H9 (cell line): ENCODE measurements at regions not wholly inside any gene's neighbourhood (a gene's known extent, or its start where the extent isn't known, plus 50 kb on each side); places are given as distances from the start of the nearest gene placed in this dataset.

Source experiments
- DNase-seq: peaks from one replicate; pipeline ENCODE4 v3.0.0-alpha.2; 2017
- H2AFZ ChIP-seq: one replicate; pipeline ENCODE4 v1.6.1; 2013; ENCODE audit warnings: mild to moderate bottlenecking, low read length, control low read depth, moderate library complexity
- H2AK5ac ChIP-seq: 2 replicates; pipeline ENCODE4 v1.6.1; 2013; ENCODE audit warnings: low read length, control low read depth, mixed read lengths; ENCODE audit not compliant: insufficient read length
- H2BK120ac ChIP-seq: one replicate; pipeline ENCODE4 v1.6.1; 2013; ENCODE audit warnings: low read depth, mild to moderate bottlenecking, low read length, control low read depth, inconsistent platforms; ENCODE audit not compliant: poor library complexity, severe bottlenecking
- H2BK12ac ChIP-seq: 2 replicates; pipeline ENCODE4 v1.6.1; 2013; ENCODE audit warnings: low read length, control low read depth, mixed read lengths, low read depth; ENCODE audit not compliant: insufficient read length
- H2BK15ac ChIP-seq: 2 replicates; pipeline ENCODE4 v1.6.1; 2013; ENCODE audit warnings: low read depth, low read length, control low read depth
- H2BK20ac ChIP-seq: one replicate; pipeline ENCODE4 v1.6.1; 2013; ENCODE audit warnings: low read depth, mild to moderate bottlenecking, low read length, control low read depth, inconsistent platforms; ENCODE audit not compliant: poor library complexity, severe bottlenecking
- H2BK5ac ChIP-seq: 2 replicates; pipeline ENCODE4 v1.6.1; 2013; ENCODE audit warnings: low read length, control low read depth, mixed read lengths; ENCODE audit not compliant: insufficient read length
- H3K14ac ChIP-seq: 2 replicates; pipeline ENCODE4 v1.6.1; 2013; ENCODE audit warnings: low read length, control low read depth; ENCODE audit not compliant: insufficient read depth
- H3K18ac ChIP-seq: 2 replicates; pipeline ENCODE4 v1.6.1; 2013; ENCODE audit warnings: low read depth, mild to moderate bottlenecking, mixed read lengths, low read length, control low read depth; ENCODE audit not compliant: insufficient read length
- H3K23ac ChIP-seq: 2 replicates; pipeline ENCODE4 v1.6.1; 2013; ENCODE audit warnings: low read length, control low read depth, mixed read lengths, low read depth; ENCODE audit not compliant: insufficient read length
- H3K23me2 ChIP-seq: 2 replicates; pipeline ENCODE4 v1.6.1; 2013; ENCODE audit warnings: low read depth, mild to moderate bottlenecking, mixed read lengths, low read length, control low read depth; ENCODE audit not compliant: insufficient read length, poor library complexity, severe bottlenecking
- H3K27ac ChIP-seq: 2 replicates; pipeline ENCODE4 v1.5.1; 2013; ENCODE audit warnings: low read length, control low read depth, mixed read lengths, low read depth; ENCODE audit not compliant: insufficient read length
- H3K27me3 ChIP-seq: 2 replicates; pipeline ENCODE4 v1.6.1; 2013; ENCODE audit warnings: low read length, control low read depth, inconsistent platforms; ENCODE audit not compliant: insufficient read depth
- H3K4ac ChIP-seq: 2 replicates; pipeline ENCODE4 v1.6.1; 2013; ENCODE audit warnings: low read depth, mild to moderate bottlenecking, control low read depth, inconsistent platforms, low read length, moderate library complexity
- H3K4me1 ChIP-seq: 2 replicates; pipeline ENCODE4 v1.6.1; 2013; ENCODE audit warnings: low read length, control low read depth, inconsistent platforms; ENCODE audit not compliant: insufficient read depth
- H3K4me2 ChIP-seq: 2 replicates; pipeline ENCODE4 v1.6.1; 2013; ENCODE audit warnings: low read length, control low read depth, mixed read lengths; ENCODE audit not compliant: insufficient read length, insufficient read depth
- H3K56ac ChIP-seq: 2 replicates; pipeline ENCODE4 v1.6.1; 2013; ENCODE audit warnings: low read depth, mild to moderate bottlenecking, mixed read lengths, low read length, control low read depth; ENCODE audit not compliant: insufficient read length
- H3K79me1 ChIP-seq: 2 replicates; pipeline ENCODE4 v1.6.1; 2013; ENCODE audit warnings: low read depth, mild to moderate bottlenecking, moderate library complexity, low read length, control low read depth, inconsistent platforms; ENCODE audit not compliant: insufficient read depth, poor library complexity, severe bottlenecking
- H3K79me2 ChIP-seq: 2 replicates; pipeline ENCODE4 v1.6.1; 2013; ENCODE audit warnings: low read length, control low read depth, inconsistent platforms; ENCODE audit not compliant: insufficient read depth
- H3K9ac ChIP-seq: 2 replicates; pipeline ENCODE4 v1.6.1; 2013; ENCODE audit warnings: low read length, control low read depth, mixed read lengths; ENCODE audit not compliant: insufficient read length; ENCODE audit errors: extremely low read depth
- H3K9me3 ChIP-seq: one replicate; pipeline ENCODE4 v1.6.1; 2013; ENCODE audit warnings: low read depth, low read length, inconsistent platforms; ENCODE audit not compliant: control insufficient read depth
- H3T11ph ChIP-seq: one replicate; pipeline ENCODE4 v1.6.1; 2013; ENCODE audit warnings: mild to moderate bottlenecking, low read length, control low read depth, inconsistent platforms
- H4K20me1 ChIP-seq: one replicate; pipeline ENCODE4 v1.6.1; 2013; ENCODE audit not compliant: control insufficient read depth, insufficient read length, insufficient read depth
- H4K5ac ChIP-seq: 2 replicates; pipeline ENCODE4 v1.6.1; 2013; ENCODE audit warnings: low read depth, mild to moderate bottlenecking, mixed read lengths, low read length, control low read depth; ENCODE audit not compliant: insufficient read length
- H4K8ac ChIP-seq: replicated peaks from 2 replicates; pipeline ENCODE4 v1.6.1; 2013; ENCODE audit warnings: low read length, control low read depth, mixed read lengths, low read depth; ENCODE audit not compliant: insufficient read length
- H4K91ac ChIP-seq: 2 replicates; pipeline ENCODE4 v1.6.1; 2013; ENCODE audit warnings: low read depth, mild to moderate bottlenecking, moderate library complexity, mixed read lengths, low read length, control low read depth; ENCODE audit not compliant: insufficient read length
- H3K27ac Mint-ChIP-seq, 3 experiments: 2 replicates in 2 of 3; 3 replicates in 1 of 3; pipeline ENCODE4 v1.8.0; 2020 to 2021; ENCODE audit warnings: mixed read lengths in 3 of 3, mild to moderate bottlenecking in 1 of 3, moderate library complexity in 1 of 3
- H3K27me3 Mint-ChIP-seq: 2 replicates; pipeline ENCODE4 v1.8.0; 2021; ENCODE audit warnings: low read depth, mild to moderate bottlenecking, moderate library complexity, mixed read lengths
- H3K36me3 Mint-ChIP-seq, 3 experiments: 2 replicates in 2 of 3; 3 replicates in 1 of 3; pipeline ENCODE4 v1.8.0; 2020 to 2021; ENCODE audit warnings: low read depth in 3 of 3, mixed read lengths in 3 of 3; ENCODE audit not compliant: insufficient read depth in 1 of 3
- H3K4me1 Mint-ChIP-seq, 2 experiments: 2 replicates each; pipeline ENCODE4 v1.8.0; 2020; ENCODE audit warnings: mixed read lengths in 2 of 2
- H3K4me3 Mint-ChIP-seq, 2 experiments: 2 replicates in 1 of 2; 3 replicates in 1 of 2; pipeline ENCODE4 v1.8.0; 2020 to 2021; ENCODE audit warnings: mild to moderate bottlenecking in 2 of 2, mixed read lengths in 2 of 2, moderate library complexity in 1 of 2
- H3K9me3 Mint-ChIP-seq, 2 experiments: 2 replicates in 1 of 2; 3 replicates in 1 of 2; pipeline ENCODE4 v1.8.0; 2020; ENCODE audit warnings: mild to moderate bottlenecking in 2 of 2, mixed read lengths in 2 of 2, moderate library complexity in 1 of 2
- CTCF ChIP-seq: fragments of 200-600 bp; sonication (generic); conservative IDR thresholded peaks from 3 replicates; pipeline ENCODE4 v1.8.0; 2021; ENCODE audit warnings: antibody characterized with exemption, mild to moderate bottlenecking
- WGBS: extraction: QIAGEN DNeasy Blood & Tissue Kit; methylation state at CpG from one replicate; pipeline ENCODE4 v1.1.7; 2013; ENCODE audit warnings: missing lambda C conversion rate, low lambda C conversion rate, mixed read lengths; ENCODE audit not compliant: insufficient read length; ENCODE audit errors: extremely low coverage; 5-methylcytosine and 5-hydroxymethylcytosine counted together

- H3K4me1 ChIP-seq, result no peaks in the 10 kb centered on the region
- H2AFZ ChIP-seq, result no peak overlapping the region
- no peak overlapping the region for H3K4me2 ChIP-seq
- H3K27ac ChIP-seq, result no peak overlapping the region
- H2BK120ac ChIP-seq, result no peak overlapping the region
- H3K56ac ChIP-seq, result no peak overlapping the region
- no peak overlapping the region for H2BK5ac ChIP-seq
- no CpG with 5 or more reads among the region's 3 CpGs for WGBS
- H3K9me3 ChIP-seq, result no peaks in the 10 kb centered on the region
- Mint-ChIP-seq H3K4me3 (no peak overlapping the region), H3K27ac (peak overlapping the region in 1 of 3 experiments; percentile 65; a peak in 3 of 7 replicates), H3K27me3 (no peaks in the 10 kb centered on the region), H3K4me1 (peaks cover 22 to 26% of the 10 kb centered on the region in 2 experiments), H3K9me3 (no peaks in the 10 kb centered on the region), H3K36me3 (no peaks in the 10 kb centered on the region)
- H3K9ac ChIP-seq, result no peak overlapping the region
- no peak overlapping the region for H4K5ac ChIP-seq
- TF ChIP-seq CTCF, result no peak
- no peak overlapping the region for H2BK15ac ChIP-seq
- H3K23me2 ChIP-seq, result no peaks in the 10 kb centered on the region
- H4K91ac ChIP-seq, result no peak overlapping the region
- no peak overlapping the region for H2AK5ac ChIP-seq
- no peak overlapping the region for H3K14ac ChIP-seq
- H4K8ac ChIP-seq, result no peak overlapping the region
- no peak overlapping the region for H3K18ac ChIP-seq
- H3K27me3 ChIP-seq, result no peaks in the 10 kb centered on the region
- H4K20me1 ChIP-seq, result no peaks in the 10 kb centered on the region
- H3K79me1 ChIP-seq, result no peaks in the 10 kb centered on the region
- no peak overlapping the region for H3K23ac ChIP-seq
- H2BK20ac ChIP-seq, result no peak overlapping the region
- H3K4ac ChIP-seq, result no peak overlapping the region
- no peaks in the 10 kb centered on the region for H3K79me2 ChIP-seq
- H3T11ph ChIP-seq, result no peak overlapping the region
- H2BK12ac ChIP-seq, result no peak overlapping the region
- DNase-seq, result no peak
These were observed 74.6 kb downstream of the NUDT12 start for GRCh38 chr5:103487822-103488493.
